ENCODE measurements at regions not wholly inside any gene's neighbourhood (a gene's known extent, or its start where the extent isn't known, plus 50 kb on each side); places are given as distances from the start of the nearest gene placed in this dataset.
A peak's percentile ranks its signal among the peaks of the same experiment; 100 is the strongest.

- 79 to 84% methylated on average over 3 of the region's 3 CpGs for WGBS, 2 donors
- intact Hi-C loops (cut with DNase I), result loop anchor here in 5 of 10 donors (5.0 to 10.0 kb wide), 5 partner anchors 106 to 476 kb away; partner anchors contain the start of gene PDGFD (in 2 of the 5)
Observed at GRCh38 chr11:103688924-103689323, 347.5 kb upstream of the DDI1 start.

GRCh38 chr11:103690356-103690755 is 346.1 kb upstream of the DDI1 start:
- intact Hi-C loops (cut with DNase I), result no loop called here

More at GRCh38 chr11:103688924-103689323, 347.5 kb upstream of the DDI1 start:
- no peaks in the 10 kb centered on the region for H3K36me3 ChIP-seq
- no peak for TF ChIP-seq CTCF (IDR thresholded peaks at IDR 0.05)
- ATAC-seq (no peak), DNase-seq (no peak)
- H3K9me3 ChIP-seq, result peaks cover 0 to 12% (median 0%) of the 10 kb centered on the region in 11 donors
- no peaks in the 10 kb centered on the region for H3K27me3 ChIP-seq
- H3K4me3 ChIP-seq, result no peak overlapping the region
- no peak overlapping the region for H3K27ac ChIP-seq
- no peaks in the 10 kb centered on the region for H3K4me1 ChIP-seq

GRCh38 chr11:103696123-103696522 is 340.3 kb upstream of the DDI1 start:
- no peaks in the 10 kb centered on the region for H3K27me3 ChIP-seq
- no peaks in the 10 kb centered on the region for H3K36me3 ChIP-seq
- no peak overlapping the region for H3K4me3 ChIP-seq
- peaks cover 0 to 6% (median 0%) of the 10 kb centered on the region in 11 donors for H3K9me3 ChIP-seq
- TF ChIP-seq CTCF (IDR thresholded peaks at IDR 0.05), result no peak
- intact Hi-C loops (cut with DNase I), result no loop called here
- H3K27ac ChIP-seq, result no peak overlapping the region
- H3K4me1 ChIP-seq, result peaks cover 0 to 9% (median 4%) of the 10 kb centered on the region in 9 donors
- ATAC-seq, result no peak
- DNase-seq, result no peak

More at GRCh38 chr11:103690356-103690755, 346.1 kb upstream of the DDI1 start:
- Histone ChIP-seq H3K36me3 (no peaks in the 10 kb centered on the region), H3K4me3 (no peak overlapping the region), H3K27ac (no peak overlapping the region), H3K27me3 (no peaks in the 10 kb centered on the region), H3K9me3 (peaks cover 0 to 12% (median 0%) of the 10 kb centered on the region in 11 donors), H3K4me1 (no peaks in the 10 kb centered on the region)
- WGBS, 2 donors, result 52 to 100% methylated on average over 1 of the region's 1 CpG
- no peak for TF ChIP-seq CTCF (IDR thresholded peaks at IDR 0.05)
- ATAC-seq (no peak), DNase-seq (no peak)

- intact Hi-C loops (cut with DNase I), result no loop called here
- no peak overlapping the region for H3K4me3 ChIP-seq
- peaks cover 0 to 10% (median 6%) of the 10 kb centered on the region in 9 donors for H3K4me1 ChIP-seq
- no peaks in the 10 kb centered on the region for H3K36me3 ChIP-seq
- DNase-seq (no peak), ATAC-seq (no peak)
- TF ChIP-seq CTCF (IDR thresholded peaks at IDR 0.05), result peak in 1 of 9 donors; percentile 9
- no peaks in the 10 kb centered on the region for H3K27me3 ChIP-seq
- 76 to 78% methylated on average over 3 of the region's 3 CpGs for WGBS, 2 donors
- H3K27ac ChIP-seq, result no peak overlapping the region
- peaks cover 0 to 6% (median 0%) of the 10 kb centered on the region in 11 donors for H3K9me3 ChIP-seq
Observed at GRCh38 chr11:103699216-103699615, 337.2 kb upstream of the DDI1 start.
